HG03571 (cell line): ENCODE measurements at regions not wholly inside any gene's neighbourhood (a gene's known extent, or its start where the extent isn't known, plus 50 kb on each side); places are given as distances from the start of the nearest gene placed in this dataset.
"Not testable (repeated sequence)": the region's sequence is repeated elsewhere in the genome, so short reads cannot be mapped to it uniquely, and the experiment has no call there.

Experiments used
- ATAC-seq: cut with Tn5 transposase; IDR thresholded peaks from one replicate; pipeline ENCODE4 v1.9.1; 2021; ENCODE audit not compliant: unreplicated experiment

GRCh38 chr4:53959343-53960120 lies 104.9 kb downstream of the CHIC2 start:
- no peak for ATAC-seq

- ATAC-seq, result no peak
Measured at GRCh38 chr4:53956454-53956853, 108.0 kb downstream of the CHIC2 start.

- no peak for ATAC-seq
Measured at GRCh38 chr4:53956053-53956452, 108.4 kb downstream of the CHIC2 start.

- ATAC-seq, result no peak
Measured at GRCh38 chr4:53951414-53951813, 113.0 kb downstream of the CHIC2 start.

- no peak for ATAC-seq
Measured at GRCh38 chr4:53943345-53944085, 120.9 kb downstream of the CHIC2 start.

- no peak for ATAC-seq
Measured at GRCh38 chr4:53942712-53943111, 121.7 kb downstream of the CHIC2 start.

GRCh38 chr4:53941331-53941730 lies 123.1 kb downstream of the CHIC2 start:
- ATAC-seq, result no peak

GRCh38 chr4:53939892-53940291 lies 124.5 kb downstream of the CHIC2 start:
- ATAC-seq, result not testable (repeated sequence)

GRCh38 chr4:53937918-53938317 lies 126.5 kb downstream of the CHIC2 start:
- ATAC-seq, result no peak

- no peak for ATAC-seq
Measured at GRCh38 chr4:53937327-53937726, 127.1 kb downstream of the CHIC2 start.

- ATAC-seq, result no peak
Measured at GRCh38 chr4:53935780-53936179, 128.6 kb downstream of the CHIC2 start.

GRCh38 chr4:53932796-53933610 lies 131.4 kb downstream of the CHIC2 start:
- ATAC-seq, result no peak

- no peak for ATAC-seq
Measured at GRCh38 chr4:53931461-53931961, 132.9 kb downstream of the CHIC2 start.

- ATAC-seq, result no peak
Measured at GRCh38 chr4:53929955-53930798, 134.2 kb downstream of the CHIC2 start.

GRCh38 chr4:53929311-53929710 lies 135.1 kb downstream of the CHIC2 start:
- ATAC-seq, result no peak

- ATAC-seq, result no peak
Measured at GRCh38 chr4:53928825-53929224, 135.6 kb downstream of the CHIC2 start.

- ATAC-seq, result no peak
Measured at GRCh38 chr4:53925050-53925605, 139.3 kb downstream of the CHIC2 start.

- no peak for ATAC-seq
Measured at GRCh38 chr4:53924333-53925049, 139.9 kb downstream of the CHIC2 start.

GRCh38 chr4:53923921-53924320 lies 140.5 kb downstream of the CHIC2 start:
- no peak for ATAC-seq
